OCI-LY7 (cell line): ENCODE measurements at regions not wholly inside any gene's neighbourhood (a gene's known extent, or its start where the extent isn't known, plus 50 kb on each side); places are given as distances from the start of the nearest gene placed in this dataset.

ENCODE experiments used
- BruUV-seq: library from RNA; stranded (reverse); fragments of 400-500 nt; replicated peaks from 2 replicates; lab custom pipeline; 2021; lab: Mats Ljungman, UMichigan
- CTCF ChIA-PET: fragments of 300-600 bp; sonication (Branson Sonifier 250); formaldehyde crosslinking; loops from one replicate; lab custom pipeline; 2022; ENCODE audit warnings: antibody characterized with exemption; ENCODE audit not compliant: unreplicated experiment; lab: Charles Lee
- POLR2A ChIA-PET: fragments of 300-600 bp; sonication (Branson Sonifier 250); formaldehyde crosslinking; loops from one replicate; lab custom pipeline; 2022; ENCODE audit warnings: antibody characterized with exemption; lab: Charles Lee
- DNase-seq: peaks from one replicate; pipeline ENCODE4 v3.0.0-alpha.2; 2015; ENCODE audit warnings: low spot score
- H2AFZ ChIP-seq: fragments of 200-600 bp; sonication (generic), shearing (Covaris generic); 2 replicates; pipeline ENCODE4 v1.6.1; 2014; ENCODE audit warnings: mild to moderate bottlenecking, antibody characterized with exemption, low read length, moderate library complexity
- H3K27ac ChIP-seq: fragments of 200-600 bp; sonication (generic); 2 replicates; pipeline ENCODE4 v1.5.1; 2014; ENCODE audit warnings: mixed run types, low read depth, mild to moderate bottlenecking, moderate library complexity, low read length, inconsistent platforms; ENCODE audit not compliant: poor library complexity, severe bottlenecking
- H3K36me3 ChIP-seq: fragments of 200-600 bp; sonication (generic); 2 replicates; pipeline ENCODE4 v1.6.1; 2014; ENCODE audit warnings: mild to moderate bottlenecking, antibody characterized with exemption, low read length, moderate library complexity, mixed read lengths; ENCODE audit not compliant: insufficient read depth
- H3K4me1 ChIP-seq: fragments of 200-600 bp; sonication (generic); 2 replicates; pipeline ENCODE4 v1.5.1; 2014; ENCODE audit warnings: mild to moderate bottlenecking, low read length; ENCODE audit not compliant: insufficient read depth, poor library complexity, severe bottlenecking
- H3K4me2 ChIP-seq: fragments of 200-600 bp; sonication (generic); 2 replicates; pipeline ENCODE4 v1.6.1; 2014; ENCODE audit warnings: mild to moderate bottlenecking, low read length
- H3K4me3 ChIP-seq: fragments of 200-600 bp; sonication (generic); 2 replicates; pipeline ENCODE4 v1.5.1; 2014; ENCODE audit warnings: mild to moderate bottlenecking, low read depth, low read length; ENCODE audit not compliant: poor library complexity, severe bottlenecking
- H3K79me2 ChIP-seq: fragments of 200-600 bp; sonication (generic); 2 replicates; pipeline ENCODE4 v1.6.1; 2016; ENCODE audit warnings: low read depth, mild to moderate bottlenecking, low read length, moderate library complexity, mixed read lengths; ENCODE audit not compliant: insufficient read depth
- H3K9me2 ChIP-seq: fragments of 200-600 bp; sonication (generic); 2 replicates; pipeline ENCODE4 v1.6.1; 2016; ENCODE audit warnings: mild to moderate bottlenecking, low read length, mixed read lengths; ENCODE audit not compliant: insufficient read depth
- H3K9me3 ChIP-seq: fragments of 200-600 bp; sonication (generic); 2 replicates; pipeline ENCODE4 v1.6.1; 2014; ENCODE audit warnings: mild to moderate bottlenecking, mixed run types, low read length, mixed read lengths
- H4K20me1 ChIP-seq: fragments of 200-600 bp; sonication (generic); 2 replicates; pipeline ENCODE4 v1.6.1; 2014; ENCODE audit warnings: mild to moderate bottlenecking, antibody characterized with exemption, low read length, moderate library complexity, mixed read lengths; ENCODE audit not compliant: insufficient read depth
- EZH2phosphoT487 ChIP-seq: fragments of 200-600 bp; sonication (generic); IDR thresholded peaks from 2 replicates; pipeline ENCODE4 v1.6.1; 2018; ENCODE audit warnings: low read depth, borderline replicate concordance, mild to moderate bottlenecking, mixed run types, antibody characterized with exemption, low read length, moderate library complexity, mixed read lengths
- intact Hi-C: fragments of 100-400 bp; cut with micrococcal nuclease; formaldehyde crosslinking; loops from one replicate; pipeline ENCODE4 v1.10.0; 2022; ENCODE audit not compliant: unreplicated experiment
- TF ChIP-seq, protein P1 (sequence below): fragments of 200-600 bp; sonication (generic); conservative IDR thresholded peaks from 2 replicates; pipeline ENCODE4 v1.5.1; 2014; ENCODE audit warnings: mild to moderate bottlenecking, antibody characterized with exemption, low read length, moderate library complexity, mixed read lengths

DNA sequence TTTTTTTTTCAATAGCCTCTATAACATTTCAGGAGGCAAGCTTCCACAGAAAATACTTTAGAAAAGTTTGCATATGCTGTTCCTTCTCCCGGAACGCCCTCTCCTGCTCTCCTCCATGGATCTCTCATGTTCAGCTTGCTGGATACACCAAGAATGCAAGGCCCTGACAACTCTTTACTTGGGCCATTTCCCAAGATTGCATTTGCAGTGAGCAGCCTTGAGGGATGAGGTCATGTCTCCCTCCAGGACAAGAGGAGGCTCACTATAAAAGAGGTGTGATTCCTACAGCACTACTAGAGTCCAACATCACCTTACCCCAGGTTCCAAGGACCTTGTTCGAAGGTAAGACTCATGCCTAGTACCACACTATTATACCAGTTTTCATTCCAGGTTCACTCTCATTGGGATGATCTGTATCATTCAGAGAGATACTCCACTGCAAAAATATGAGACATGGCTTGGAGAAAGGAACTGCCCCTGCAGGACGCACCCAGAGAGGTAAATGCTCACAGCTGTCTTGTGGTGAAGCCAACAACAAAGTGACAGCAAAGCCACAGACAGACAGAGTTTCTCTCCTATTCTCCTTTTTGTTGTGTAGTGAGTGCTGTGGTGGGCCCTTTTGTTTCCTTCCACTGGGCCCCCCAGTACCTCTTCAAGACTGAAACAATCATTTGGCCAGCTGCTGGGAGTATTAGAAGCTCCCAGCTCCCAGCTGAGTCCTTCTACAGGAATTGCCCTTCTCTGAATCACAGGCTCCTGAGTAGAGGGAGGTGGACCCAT, 151.7 kb upstream of the ZNF366 start:
- TF ChIP-seq, protein P1, sequence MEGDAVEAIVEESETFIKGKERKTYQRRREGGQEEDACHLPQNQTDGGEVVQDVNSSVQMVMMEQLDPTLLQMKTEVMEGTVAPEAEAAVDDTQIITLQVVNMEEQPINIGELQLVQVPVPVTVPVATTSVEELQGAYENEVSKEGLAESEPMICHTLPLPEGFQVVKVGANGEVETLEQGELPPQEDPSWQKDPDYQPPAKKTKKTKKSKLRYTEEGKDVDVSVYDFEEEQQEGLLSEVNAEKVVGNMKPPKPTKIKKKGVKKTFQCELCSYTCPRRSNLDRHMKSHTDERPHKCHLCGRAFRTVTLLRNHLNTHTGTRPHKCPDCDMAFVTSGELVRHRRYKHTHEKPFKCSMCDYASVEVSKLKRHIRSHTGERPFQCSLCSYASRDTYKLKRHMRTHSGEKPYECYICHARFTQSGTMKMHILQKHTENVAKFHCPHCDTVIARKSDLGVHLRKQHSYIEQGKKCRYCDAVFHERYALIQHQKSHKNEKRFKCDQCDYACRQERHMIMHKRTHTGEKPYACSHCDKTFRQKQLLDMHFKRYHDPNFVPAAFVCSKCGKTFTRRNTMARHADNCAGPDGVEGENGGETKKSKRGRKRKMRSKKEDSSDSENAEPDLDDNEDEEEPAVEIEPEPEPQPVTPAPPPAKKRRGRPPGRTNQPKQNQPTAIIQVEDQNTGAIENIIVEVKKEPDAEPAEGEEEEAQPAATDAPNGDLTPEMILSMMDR = no peak
- no peak for TF ChIP-seq EZH2phosphoT487
- no peaks in the 10 kb centered on the region for H3K79me2 ChIP-seq

DNA sequence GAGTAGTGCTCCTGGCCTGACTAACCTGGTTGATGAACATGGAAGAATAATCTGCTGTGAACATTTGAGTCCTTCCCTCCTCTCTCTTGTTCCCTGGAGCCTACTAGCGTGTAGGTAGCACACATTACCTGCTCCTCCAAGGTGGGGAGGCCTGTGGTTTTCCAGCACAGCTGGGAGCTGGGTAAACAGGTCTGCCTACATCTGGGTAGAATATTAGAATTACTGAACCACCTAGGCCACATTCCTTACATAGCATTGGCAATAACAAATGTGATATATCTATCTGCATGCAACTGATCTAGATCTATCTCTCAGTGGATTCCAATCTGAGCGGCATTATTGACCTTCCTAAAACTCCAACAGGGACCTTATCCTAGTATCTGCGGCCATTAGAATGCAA, 151.0 kb upstream of the ZNF366 start:
- ChIA-PET CTCF (no interaction called here), POLR2A (interaction anchor here (0.6 kb wide), 1 partner anchor 424 kb away, joined by 4 read pairs; no protein-coding TSS in a partner anchor)
- TF ChIP-seq, protein P1 = no peak
- no peak for TF ChIP-seq EZH2phosphoT487
- Histone ChIP-seq H3K4me3 (no peak overlapping the region), H3K36me3 (no peaks in the 10 kb centered on the region), H2AFZ (no peak overlapping the region), H3K9me3 (no peaks in the 10 kb centered on the region), H4K20me1 (no peaks in the 10 kb centered on the region), H3K9me2 (no peaks in the 10 kb centered on the region), H3K4me2 (no peak overlapping the region), H3K79me2 (no peaks in the 10 kb centered on the region), H3K4me1 (no peaks in the 10 kb centered on the region), H3K27ac (no peak overlapping the region)
- intact Hi-C loops = no loop called here
- no TSS peak for BruUV-seq
- DNase-seq = no peak

More for the DNA sequence above, 151.7 kb upstream of the ZNF366 start:
- no peaks in the 10 kb centered on the region for H3K4me1 ChIP-seq
- no peak overlapping the region for H2AFZ ChIP-seq
- H3K27ac ChIP-seq = no peak overlapping the region
- no peaks in the 10 kb centered on the region for H3K9me2 ChIP-seq
- no TSS peak for BruUV-seq
- H3K36me3 ChIP-seq = no peaks in the 10 kb centered on the region
- no peaks in the 10 kb centered on the region for H4K20me1 ChIP-seq
- ChIA-PET CTCF (no interaction called here), POLR2A (interaction anchor here (0.6 kb wide), 2 partner anchors 425 to 998 kb away, joined by 4 read pairs; no protein-coding TSS in a partner anchor)
- H3K9me3 ChIP-seq = no peaks in the 10 kb centered on the region
- no peak for DNase-seq
- H3K4me3 ChIP-seq = no peak overlapping the region
- intact Hi-C loops = no loop called here
- H3K4me2 ChIP-seq = no peak overlapping the region
